Neural cell (in vitro differentiated cells): ENCODE measurements at regions not wholly inside any gene's neighbourhood (a gene's known extent, or its start where the extent isn't known, plus 50 kb on each side); places are given as distances from the start of the nearest gene placed in this dataset.

Experiments
- H2AFZ ChIP-seq: fragments of 200-600, 300-800 bp; sonication (generic), shearing (Covaris generic); 2 replicates; pipeline ENCODE4 v1.6.0; 2014; ENCODE audit warnings: low read depth, mild to moderate bottlenecking, antibody characterized with exemption, low read length, moderate library complexity
- H3F3A ChIP-seq: fragments of 200-600 bp; shearing (Covaris generic); 2 replicates; pipeline ENCODE4 v1.6.1; 2016; ENCODE audit warnings: mild to moderate bottlenecking, moderate library complexity, mixed read lengths, antibody characterized with exemption, low read length; ENCODE audit not compliant: insufficient read depth, poor library complexity, severe bottlenecking
- H3K27ac ChIP-seq: fragments of 200-600, 300-800 bp; sonication (generic), shearing (Covaris generic); 2 replicates; pipeline ENCODE4 v1.5.1; 2014; ENCODE audit warnings: mild to moderate bottlenecking, low read length, moderate library complexity
- H3K27me3 ChIP-seq: fragments of 300-800, 200-600 bp; sonication (generic), shearing (Covaris generic); 2 replicates; pipeline ENCODE4 v1.6.0; 2014; ENCODE audit warnings: mild to moderate bottlenecking, low read depth, low read length, moderate library complexity; ENCODE audit not compliant: insufficient read depth
- H3K36me3 ChIP-seq: fragments of 300-800, 200-600 bp; sonication (generic), shearing (Covaris generic); 2 replicates; pipeline ENCODE4 v1.5.1; 2014; ENCODE audit warnings: mild to moderate bottlenecking, antibody characterized with exemption, low read length, moderate library complexity; ENCODE audit not compliant: insufficient read depth
- H3K4me2 ChIP-seq: fragments of 300-800, 200-600 bp; sonication (generic), shearing (Covaris generic); 2 replicates; pipeline ENCODE4 v1.6.0; 2014; ENCODE audit warnings: mild to moderate bottlenecking, low read length
- H3K4me3 ChIP-seq: fragments of 300-800, 200-600 bp; sonication (generic), shearing (Covaris generic); 2 replicates; pipeline ENCODE4 v1.5.1; 2014; ENCODE audit warnings: mild to moderate bottlenecking, low read length, moderate library complexity
- H3K79me2 ChIP-seq: fragments of 200-600 bp; shearing (Covaris generic); replicated peaks from 2 replicates; pipeline ENCODE4 v1.6.0; 2014; ENCODE audit warnings: mild to moderate bottlenecking, low read length, moderate library complexity; ENCODE audit not compliant: insufficient read depth
- H3K9ac ChIP-seq: fragments of 300-800, 200-600 bp; sonication (generic), shearing (Covaris generic); 2 replicates; pipeline ENCODE4 v1.6.1; 2016; ENCODE audit warnings: mild to moderate bottlenecking, low read length, mixed read lengths
- H3K9me2 ChIP-seq: fragments of 200-600 bp; shearing (Covaris generic); 2 replicates; pipeline ENCODE4 v1.6.1; 2016; ENCODE audit warnings: mild to moderate bottlenecking, low read length, mixed read lengths; ENCODE audit not compliant: insufficient read depth
- H3K9me3 ChIP-seq: fragments of 200-600, 300-800 bp; sonication (generic), shearing (Covaris generic); 2 replicates; pipeline ENCODE4 v1.6.1; 2016; ENCODE audit warnings: mild to moderate bottlenecking, mixed run types, low read length, moderate library complexity, mixed read lengths
- H4K20me1 ChIP-seq: fragments of 200-600 bp; shearing (Covaris generic); 2 replicates; pipeline ENCODE4 v1.6.1; 2016; ENCODE audit warnings: mild to moderate bottlenecking, mixed run types; ENCODE audit not compliant: insufficient read depth
- CTCF ChIP-seq: fragments of 450-650 bp; IDR thresholded peaks from 2 replicates; pipeline ENCODE4 v1.5.1; 2014; ENCODE audit warnings: antibody characterized with exemption, mild to moderate bottlenecking, moderate library complexity; ENCODE audit not compliant: poor library complexity, severe bottlenecking
- EP300 ChIP-seq: fragments of 450-650 bp; conservative IDR thresholded peaks from 2 replicates; pipeline ENCODE4 v1.6.1; 2014; ENCODE audit warnings: antibody characterized with exemption, mild to moderate bottlenecking, moderate library complexity; ENCODE audit not compliant: poor library complexity, severe bottlenecking
- EZH2 ChIP-seq: fragments of 200-600, 300-800 bp; shearing (Covaris generic), sonication (generic); IDR thresholded peaks from 2 replicates; pipeline ENCODE4 v1.6.1; 2014; ENCODE audit warnings: antibody characterized with exemption, low read length, borderline replicate concordance, mild to moderate bottlenecking; ENCODE audit not compliant: insufficient read depth, poor library complexity, severe bottlenecking
- MXI1 ChIP-seq: fragments of 450-650 bp; conservative IDR thresholded peaks from 2 replicates; pipeline ENCODE4 v1.6.1; 2014; ENCODE audit warnings: antibody characterized with exemption, mild to moderate bottlenecking; ENCODE audit not compliant: poor library complexity, severe bottlenecking
- POLR2AphosphoS5 ChIP-seq: IDR thresholded peaks from 2 replicates; pipeline ENCODE4 v1.6.1; 2012
- RAD21 ChIP-seq: fragments of 450-650 bp; conservative IDR thresholded peaks from 2 replicates; pipeline ENCODE4 v1.6.1; 2014; ENCODE audit warnings: antibody characterized with exemption, mild to moderate bottlenecking, moderate library complexity
- REST ChIP-seq: IDR thresholded peaks from 2 replicates; pipeline ENCODE4 v1.6.1; 2012; ENCODE audit warnings: borderline replicate concordance
- SMC3 ChIP-seq: fragments of 450-650 bp; conservative IDR thresholded peaks from 2 replicates; pipeline ENCODE4 v1.6.1; 2014; ENCODE audit warnings: antibody characterized with exemption, mild to moderate bottlenecking, moderate library complexity; ENCODE audit not compliant: poor library complexity
- TAF1 ChIP-seq: IDR thresholded peaks from 2 replicates; pipeline ENCODE4 v1.6.1; 2012; ENCODE audit warnings: low read depth

GRCh38 chr4:108291137-108291536, 122.4 kb upstream of the LEF1 start:
- H3K9me3 ChIP-seq, result no peaks in the 10 kb centered on the region
- H3K4me2 ChIP-seq, result no peak overlapping the region
- H3F3A ChIP-seq, result no peaks in the 10 kb centered on the region
- TF ChIP-seq EZH2, result no peak
- TF ChIP-seq POLR2AphosphoS5, result no peak
- TF ChIP-seq SMC3, result no peak
- TF ChIP-seq RAD21, result no peak
- no peak for TF ChIP-seq REST
- H2AFZ ChIP-seq, result no peak overlapping the region
- H3K36me3 ChIP-seq, result no peaks in the 10 kb centered on the region
- H3K9me2 ChIP-seq, result no peaks in the 10 kb centered on the region
- no peak overlapping the region for H3K27ac ChIP-seq
- no peak overlapping the region for H3K9ac ChIP-seq
- no peaks in the 10 kb centered on the region for H3K27me3 ChIP-seq
- no peaks in the 10 kb centered on the region for H3K79me2 ChIP-seq
- H4K20me1 ChIP-seq, result no peaks in the 10 kb centered on the region
- H3K4me3 ChIP-seq, result no peak overlapping the region

GRCh38 chr4:108287834-108288413, 119.2 kb upstream of the LEF1 start:
- no peak overlapping the region for H3K4me2 ChIP-seq
- H3F3A ChIP-seq, result no peaks in the 10 kb centered on the region
- H3K9me2 ChIP-seq, result no peaks in the 10 kb centered on the region
- no peak overlapping the region for H3K9ac ChIP-seq
- no peak overlapping the region for H3K4me3 ChIP-seq
- H3K36me3 ChIP-seq, result no peaks in the 10 kb centered on the region
- no peaks in the 10 kb centered on the region for H3K79me2 ChIP-seq
- no peaks in the 10 kb centered on the region for H4K20me1 ChIP-seq
- TF ChIP-seq EP300, result no peak
- TF ChIP-seq REST, result no peak
- TF ChIP-seq CTCF, result no peak
- no peak for TF ChIP-seq SMC3
- no peak for TF ChIP-seq EZH2
- no peak for TF ChIP-seq TAF1
- TF ChIP-seq MXI1, result no peak
- no peak for TF ChIP-seq RAD21
- TF ChIP-seq POLR2AphosphoS5, result no peak
- no peaks in the 10 kb centered on the region for H3K27me3 ChIP-seq
- no peaks in the 10 kb centered on the region for H3K9me3 ChIP-seq
- H3K27ac ChIP-seq, result no peak overlapping the region
- H2AFZ ChIP-seq, result no peak overlapping the region
